Endodermal cell (in vitro differentiated cells): ENCODE measurements at regions not wholly inside any gene's neighbourhood (a gene's known extent, or its start where the extent isn't known, plus 50 kb on each side); places are given as distances from the start of the nearest gene placed in this dataset.

ENCODE experiments used
- DNase-seq: peaks from one replicate; pipeline ENCODE4 v3.0.0-alpha.2; 2017
- H3K27ac ChIP-seq: 2 replicates; pipeline ENCODE4 v1.5.1; 2013; ENCODE audit warnings: mild to moderate bottlenecking, low read depth, low read length, moderate library complexity
- H3K27me3 ChIP-seq: 2 replicates; pipeline ENCODE4 v1.6.1; 2013; ENCODE audit warnings: mild to moderate bottlenecking, low read length, moderate library complexity; ENCODE audit not compliant: insufficient read depth, control insufficient read depth, poor library complexity, severe bottlenecking
- H3K36me3 ChIP-seq: 2 replicates; pipeline ENCODE4 v1.7.0; 2013; ENCODE audit warnings: mild to moderate bottlenecking, low read length, moderate library complexity; ENCODE audit not compliant: control insufficient read depth, insufficient read depth
- H3K4me1 ChIP-seq: one replicate; pipeline ENCODE4 v1.7.0; 2013; ENCODE audit warnings: low read length; ENCODE audit not compliant: control insufficient read depth, insufficient read depth
- H3K4me3 ChIP-seq: 2 replicates; pipeline ENCODE4 v1.5.1; 2013; ENCODE audit warnings: mild to moderate bottlenecking, low read length, moderate library complexity
- H3K9ac ChIP-seq: 2 replicates; pipeline ENCODE4 v1.6.1; 2013; ENCODE audit warnings: mild to moderate bottlenecking, low read length, moderate library complexity; ENCODE audit not compliant: poor library complexity, severe bottlenecking; ENCODE audit errors: extremely low read depth
- H3K9me3 ChIP-seq: 2 replicates; pipeline ENCODE4 v1.6.1; 2013; ENCODE audit warnings: mild to moderate bottlenecking, low read length, moderate library complexity; ENCODE audit not compliant: control insufficient read depth
- H3K27ac Mint-ChIP-seq: 2 replicates; pipeline ENCODE4 v1.8.0; 2020; ENCODE audit warnings: mixed read lengths
- H3K27me3 Mint-ChIP-seq: 2 replicates; pipeline ENCODE4 v1.8.0; 2021; ENCODE audit warnings: mild to moderate bottlenecking, mixed read lengths; ENCODE audit not compliant: insufficient read depth
- H3K36me3 Mint-ChIP-seq: 2 replicates; pipeline ENCODE4 v1.8.0; 2020; ENCODE audit warnings: low read depth, mixed read lengths
- H3K4me1 Mint-ChIP-seq: 2 replicates; pipeline ENCODE4 v1.8.0; 2020; ENCODE audit warnings: mixed read lengths
- H3K4me3 Mint-ChIP-seq: 2 replicates; pipeline ENCODE4 v1.8.0; 2020; ENCODE audit warnings: mild to moderate bottlenecking, moderate library complexity, mixed read lengths
- H3K9me3 Mint-ChIP-seq: 2 replicates; pipeline ENCODE4 v1.8.0; 2020; ENCODE audit warnings: mild to moderate bottlenecking, mixed read lengths
- WGBS, 2 experiments: methylation state at CpG; one replicate each; pipeline versions ENCODE4 v1.1.5 to v1.1.7; 2013; ENCODE audit warnings: missing lambda C conversion rate in 2 of 2, mixed read lengths in 1 of 2; ENCODE audit not compliant: insufficient coverage in 1 of 2, insufficient read length in 1 of 2; 5-methylcytosine and 5-hydroxymethylcytosine counted together
- TF ChIP-seq, protein P1 (sequence below): fragments of 200-600 bp; sonication (generic); conservative IDR thresholded peaks from 2 replicates; pipeline ENCODE4 v1.5.0; 2021; ENCODE audit warnings: antibody characterized with exemption, mild to moderate bottlenecking

DNA sequence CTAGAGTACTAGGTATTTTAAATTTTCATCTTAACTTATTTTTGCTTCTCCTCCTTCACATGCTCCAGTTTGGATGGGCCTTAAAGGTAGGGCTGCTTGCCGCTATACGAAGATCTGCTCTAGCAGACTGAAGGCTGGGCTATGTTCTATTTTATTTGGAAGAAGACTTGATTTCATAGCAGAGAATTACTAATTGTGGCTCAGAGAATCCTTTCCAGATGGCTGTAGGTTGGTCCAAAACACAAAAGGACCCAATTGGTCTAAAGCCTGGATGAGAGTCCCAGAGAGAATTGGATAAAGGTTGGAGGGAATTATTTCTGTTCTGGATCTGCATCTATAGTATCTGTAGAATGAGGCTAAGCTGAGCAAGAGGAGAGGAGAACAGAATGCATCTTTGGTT, 719.4 kb upstream of the PTBP2 start:
- Mint-ChIP-seq H3K4me3 (no peak overlapping the region), H3K4me1 (peaks cover 3% of the 10 kb centered on the region), H3K27ac (no peak overlapping the region), H3K36me3 (peaks cover 2% of the 10 kb centered on the region), H3K27me3 (no peaks in the 10 kb centered on the region), H3K9me3 (peaks cover 4% of the 10 kb centered on the region)
- no peak for DNase-seq
- H3K27ac ChIP-seq, result no peak overlapping the region
- TF ChIP-seq, protein P1, sequence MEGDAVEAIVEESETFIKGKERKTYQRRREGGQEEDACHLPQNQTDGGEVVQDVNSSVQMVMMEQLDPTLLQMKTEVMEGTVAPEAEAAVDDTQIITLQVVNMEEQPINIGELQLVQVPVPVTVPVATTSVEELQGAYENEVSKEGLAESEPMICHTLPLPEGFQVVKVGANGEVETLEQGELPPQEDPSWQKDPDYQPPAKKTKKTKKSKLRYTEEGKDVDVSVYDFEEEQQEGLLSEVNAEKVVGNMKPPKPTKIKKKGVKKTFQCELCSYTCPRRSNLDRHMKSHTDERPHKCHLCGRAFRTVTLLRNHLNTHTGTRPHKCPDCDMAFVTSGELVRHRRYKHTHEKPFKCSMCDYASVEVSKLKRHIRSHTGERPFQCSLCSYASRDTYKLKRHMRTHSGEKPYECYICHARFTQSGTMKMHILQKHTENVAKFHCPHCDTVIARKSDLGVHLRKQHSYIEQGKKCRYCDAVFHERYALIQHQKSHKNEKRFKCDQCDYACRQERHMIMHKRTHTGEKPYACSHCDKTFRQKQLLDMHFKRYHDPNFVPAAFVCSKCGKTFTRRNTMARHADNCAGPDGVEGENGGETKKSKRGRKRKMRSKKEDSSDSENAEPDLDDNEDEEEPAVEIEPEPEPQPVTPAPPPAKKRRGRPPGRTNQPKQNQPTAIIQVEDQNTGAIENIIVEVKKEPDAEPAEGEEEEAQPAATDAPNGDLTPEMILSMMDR, result no peak
- peaks cover 3% of the 10 kb centered on the region for H3K9me3 ChIP-seq
- 96 to 100% methylated on average over 1 to 2 of the region's 2 CpGs for WGBS, 2 experiments
- no peak overlapping the region for H3K9ac ChIP-seq
- H3K27me3 ChIP-seq, result no peaks in the 10 kb centered on the region
- no peaks in the 10 kb centered on the region for H3K36me3 ChIP-seq
- H3K4me3 ChIP-seq, result no peak overlapping the region
- H3K4me1 ChIP-seq, result no peaks in the 10 kb centered on the region

- Mint-ChIP-seq H3K27ac (peak overlapping the region; percentile 81), H3K4me3 (no peak overlapping the region)
- no peaks in the 10 kb centered on the region for H3K27me3 ChIP-seq
These were observed 718.3 kb upstream of the PTBP2 start for GRCh38 chr1:96002969-96003964.

GRCh38 chr1:96009831-96010434, 711.7 kb upstream of the PTBP2 start:
- Histone ChIP-seq H3K4me1 (peaks cover 2% of the 10 kb centered on the region), H3K27ac (no peak overlapping the region), H3K4me3 (no peak overlapping the region), H3K9me3 (no peaks in the 10 kb centered on the region), H3K36me3 (no peaks in the 10 kb centered on the region), H3K27me3 (no peaks in the 10 kb centered on the region), H3K9ac (no peak overlapping the region)
- Mint-ChIP-seq H3K4me1 (no peaks in the 10 kb centered on the region), H3K27me3 (no peaks in the 10 kb centered on the region), H3K27ac (no peak overlapping the region), H3K36me3 (no peaks in the 10 kb centered on the region), H3K9me3 (no peaks in the 10 kb centered on the region), H3K4me3 (no peak overlapping the region)
- DNase-seq, result no peak
- TF ChIP-seq, protein P1, result no peak
- 65% methylated on average over 2 of the region's 3 CpGs; no CpG with 5 or more reads in 1 of the 2 experiments for WGBS, 2 experiments

More at GRCh38 chr1:96002969-96003964, 718.3 kb upstream of the PTBP2 start:
- no peak for DNase-seq
- Mint-ChIP-seq H3K4me1 (peaks cover 3% of the 10 kb centered on the region), H3K9me3 (peaks cover 2% of the 10 kb centered on the region), H3K27me3 (no peaks in the 10 kb centered on the region), H3K36me3 (peaks cover 2% of the 10 kb centered on the region)
- no peaks in the 10 kb centered on the region for H3K9me3 ChIP-seq
- no peaks in the 10 kb centered on the region for H3K4me1 ChIP-seq
- H3K36me3 ChIP-seq, result no peaks in the 10 kb centered on the region
- H3K4me3 ChIP-seq, result no peak overlapping the region
- TF ChIP-seq, protein P1, result no peak
- no peak overlapping the region for H3K9ac ChIP-seq
- no peak overlapping the region for H3K27ac ChIP-seq
- WGBS, 2 experiments, result 63 to 100% methylated on average over 1 to 9 of the region's 9 CpGs
